Chondrocyte (in vitro differentiated cells): ENCODE measurements at regions not wholly inside any gene's neighbourhood (a gene's known extent, or its start where the extent isn't known, plus 50 kb on each side); places are given as distances from the start of the nearest gene placed in this dataset.

ENCODE experiments used
- DNase-seq: peaks from one replicate; pipeline ENCODE4 v3.0.0; 2021; ENCODE audit warnings: mixed read lengths, low spot score
- H3K27ac Mint-ChIP-seq: one replicate; pipeline ENCODE4 v1.8.0; 2021; ENCODE audit warnings: mild to moderate bottlenecking, moderate library complexity, mixed read lengths; ENCODE audit not compliant: unreplicated experiment
- H3K27me3 Mint-ChIP-seq: 2 replicates; pipeline ENCODE4 v1.8.0; 2021; ENCODE audit warnings: low read depth, mixed read lengths
- H3K36me3 Mint-ChIP-seq: 2 replicates; pipeline ENCODE4 v1.8.0; 2021; ENCODE audit warnings: low read depth, mixed read lengths
- H3K4me1 Mint-ChIP-seq: 2 replicates; pipeline ENCODE4 v1.8.0; 2021; ENCODE audit warnings: low read depth, mild to moderate bottlenecking, mixed read lengths
- H3K4me3 Mint-ChIP-seq: one replicate; pipeline ENCODE4 v1.8.0; 2021; ENCODE audit warnings: mild to moderate bottlenecking, moderate library complexity, mixed read lengths; ENCODE audit not compliant: unreplicated experiment
- H3K9me3 Mint-ChIP-seq: 2 replicates; pipeline ENCODE4 v1.8.0; 2021; ENCODE audit warnings: low read depth, mixed read lengths
- TF ChIP-seq, protein P1 (sequence below): fragments of 200-600 bp; sonication (generic); IDR thresholded peaks from 2 replicates; pipeline ENCODE4 v1.5.0; 2021; ENCODE audit warnings: antibody characterized with exemption, mild to moderate bottlenecking, moderate library complexity

DNA sequence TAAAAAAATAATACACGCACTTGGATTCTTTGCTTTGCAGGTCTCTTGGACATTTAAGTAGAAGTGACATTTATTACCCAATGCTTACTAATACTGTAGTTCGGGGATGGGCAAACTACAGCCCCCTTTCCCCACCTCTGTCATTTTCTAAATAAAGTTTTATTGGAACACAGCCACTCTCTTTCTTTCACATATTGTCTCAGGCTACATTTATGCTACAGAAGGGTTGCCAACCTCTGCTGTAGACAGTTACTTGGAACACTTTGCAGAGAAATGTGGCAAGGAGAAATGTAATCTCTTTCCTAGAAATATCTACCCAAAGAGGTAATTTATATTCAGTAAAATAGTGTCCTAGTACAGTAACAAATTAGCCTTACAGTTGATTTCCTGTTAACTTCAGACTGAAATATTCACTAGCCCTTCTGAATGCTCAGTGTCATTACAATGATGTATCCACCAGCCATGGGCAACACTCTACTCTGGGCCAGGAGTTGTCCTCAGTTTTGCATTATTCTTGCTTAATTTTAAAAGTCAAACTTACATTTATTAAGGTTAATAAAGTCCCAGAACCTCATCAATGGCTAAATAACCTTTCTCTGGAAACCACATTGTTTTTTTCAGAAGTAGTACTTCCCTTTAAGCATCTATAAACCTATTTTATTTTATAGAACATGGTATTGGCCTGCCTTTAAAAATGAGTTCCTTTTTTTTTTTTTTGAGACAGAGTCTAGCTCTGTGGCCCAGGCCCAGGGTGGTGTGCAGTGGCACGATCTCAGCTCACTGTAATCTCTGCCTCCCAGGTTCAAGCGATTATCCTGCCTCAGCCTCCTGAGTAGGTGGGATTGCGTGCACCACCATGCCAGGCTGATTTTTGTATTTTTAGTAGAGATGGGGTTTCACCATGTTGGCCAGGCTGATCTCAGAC, 269.6 kb upstream of the AMIGO2 start:
- no peaks in the 10 kb centered on the region for H3K9me3 Mint-ChIP-seq
- DNase-seq, result no peak
- H3K4me1 Mint-ChIP-seq, result no peaks in the 10 kb centered on the region
- TF ChIP-seq, protein P1, sequence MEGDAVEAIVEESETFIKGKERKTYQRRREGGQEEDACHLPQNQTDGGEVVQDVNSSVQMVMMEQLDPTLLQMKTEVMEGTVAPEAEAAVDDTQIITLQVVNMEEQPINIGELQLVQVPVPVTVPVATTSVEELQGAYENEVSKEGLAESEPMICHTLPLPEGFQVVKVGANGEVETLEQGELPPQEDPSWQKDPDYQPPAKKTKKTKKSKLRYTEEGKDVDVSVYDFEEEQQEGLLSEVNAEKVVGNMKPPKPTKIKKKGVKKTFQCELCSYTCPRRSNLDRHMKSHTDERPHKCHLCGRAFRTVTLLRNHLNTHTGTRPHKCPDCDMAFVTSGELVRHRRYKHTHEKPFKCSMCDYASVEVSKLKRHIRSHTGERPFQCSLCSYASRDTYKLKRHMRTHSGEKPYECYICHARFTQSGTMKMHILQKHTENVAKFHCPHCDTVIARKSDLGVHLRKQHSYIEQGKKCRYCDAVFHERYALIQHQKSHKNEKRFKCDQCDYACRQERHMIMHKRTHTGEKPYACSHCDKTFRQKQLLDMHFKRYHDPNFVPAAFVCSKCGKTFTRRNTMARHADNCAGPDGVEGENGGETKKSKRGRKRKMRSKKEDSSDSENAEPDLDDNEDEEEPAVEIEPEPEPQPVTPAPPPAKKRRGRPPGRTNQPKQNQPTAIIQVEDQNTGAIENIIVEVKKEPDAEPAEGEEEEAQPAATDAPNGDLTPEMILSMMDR, result no peak
- H3K4me3 Mint-ChIP-seq, result no peak overlapping the region
- H3K27ac Mint-ChIP-seq, result no peak overlapping the region
- H3K36me3 Mint-ChIP-seq, result no peaks in the 10 kb centered on the region
- H3K27me3 Mint-ChIP-seq, result no peaks in the 10 kb centered on the region

DNA sequence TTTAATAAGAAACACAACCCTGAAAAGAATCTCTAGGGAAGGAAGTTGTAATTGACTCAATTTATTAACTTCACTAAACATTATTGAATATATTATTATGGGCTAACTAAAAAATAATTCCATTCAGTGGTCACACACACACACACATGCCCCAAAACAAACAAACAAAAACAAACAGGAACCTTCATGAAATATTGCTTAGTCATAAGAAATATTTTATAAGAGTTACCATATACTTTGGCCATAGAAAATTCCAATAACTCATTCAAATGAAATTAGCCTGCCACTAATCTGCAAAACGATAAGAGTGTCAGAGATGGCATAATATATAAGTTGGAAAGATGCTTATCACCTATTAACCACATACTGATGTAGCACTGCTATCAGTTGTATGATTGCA, 268.4 kb upstream of the AMIGO2 start:
- no peaks in the 10 kb centered on the region for H3K9me3 Mint-ChIP-seq
- no peak overlapping the region for H3K4me3 Mint-ChIP-seq
- no peak for DNase-seq
- peaks cover 5% of the 10 kb centered on the region for H3K4me1 Mint-ChIP-seq
- TF ChIP-seq, protein P1, result no peak
- H3K27me3 Mint-ChIP-seq, result no peaks in the 10 kb centered on the region
- H3K27ac Mint-ChIP-seq, result no peak overlapping the region
- H3K36me3 Mint-ChIP-seq, result no peaks in the 10 kb centered on the region

DNA sequence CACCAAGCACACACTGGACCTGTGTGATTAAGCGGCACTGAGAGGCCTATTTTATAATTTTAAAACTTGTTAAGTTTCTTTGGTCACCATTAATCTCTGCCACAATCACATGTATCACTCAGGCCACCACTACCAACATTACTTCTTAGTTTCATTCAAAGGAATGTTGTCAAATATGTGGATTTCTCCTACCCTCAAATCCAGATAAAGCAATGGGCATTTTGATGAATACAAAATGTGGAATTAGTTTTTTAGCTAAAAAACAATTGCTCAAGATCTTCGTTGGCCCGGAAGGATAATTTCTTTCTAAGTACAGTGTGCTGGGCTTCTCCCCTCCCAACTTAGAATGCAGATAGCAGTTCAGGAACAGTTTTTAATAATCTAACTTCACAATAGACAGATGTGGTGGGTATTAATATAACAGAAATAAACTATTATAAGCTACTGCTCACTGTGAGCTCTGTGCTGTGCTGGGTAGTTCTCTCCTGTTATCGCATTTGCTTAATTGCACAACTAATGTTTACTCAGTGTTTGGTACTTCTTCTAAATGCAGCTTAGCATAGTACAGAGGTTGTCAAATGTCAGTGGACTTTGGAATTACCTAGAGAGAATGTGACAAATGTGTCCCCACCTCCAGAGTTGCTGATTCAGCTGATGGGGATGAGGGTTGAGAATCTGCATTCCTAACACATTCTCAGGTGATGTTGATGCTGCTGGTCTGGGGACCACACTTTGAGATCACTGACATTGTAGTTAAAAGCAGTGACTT, 266.7 kb upstream of the AMIGO2 start:
- H3K4me1 Mint-ChIP-seq, result peaks cover 5% of the 10 kb centered on the region
- TF ChIP-seq, protein P1, result no peak
- no peaks in the 10 kb centered on the region for H3K9me3 Mint-ChIP-seq
- no peaks in the 10 kb centered on the region for H3K36me3 Mint-ChIP-seq
- no peak overlapping the region for H3K4me3 Mint-ChIP-seq
- no peak overlapping the region for H3K27ac Mint-ChIP-seq
- DNase-seq, result no peak
- no peaks in the 10 kb centered on the region for H3K27me3 Mint-ChIP-seq

DNA sequence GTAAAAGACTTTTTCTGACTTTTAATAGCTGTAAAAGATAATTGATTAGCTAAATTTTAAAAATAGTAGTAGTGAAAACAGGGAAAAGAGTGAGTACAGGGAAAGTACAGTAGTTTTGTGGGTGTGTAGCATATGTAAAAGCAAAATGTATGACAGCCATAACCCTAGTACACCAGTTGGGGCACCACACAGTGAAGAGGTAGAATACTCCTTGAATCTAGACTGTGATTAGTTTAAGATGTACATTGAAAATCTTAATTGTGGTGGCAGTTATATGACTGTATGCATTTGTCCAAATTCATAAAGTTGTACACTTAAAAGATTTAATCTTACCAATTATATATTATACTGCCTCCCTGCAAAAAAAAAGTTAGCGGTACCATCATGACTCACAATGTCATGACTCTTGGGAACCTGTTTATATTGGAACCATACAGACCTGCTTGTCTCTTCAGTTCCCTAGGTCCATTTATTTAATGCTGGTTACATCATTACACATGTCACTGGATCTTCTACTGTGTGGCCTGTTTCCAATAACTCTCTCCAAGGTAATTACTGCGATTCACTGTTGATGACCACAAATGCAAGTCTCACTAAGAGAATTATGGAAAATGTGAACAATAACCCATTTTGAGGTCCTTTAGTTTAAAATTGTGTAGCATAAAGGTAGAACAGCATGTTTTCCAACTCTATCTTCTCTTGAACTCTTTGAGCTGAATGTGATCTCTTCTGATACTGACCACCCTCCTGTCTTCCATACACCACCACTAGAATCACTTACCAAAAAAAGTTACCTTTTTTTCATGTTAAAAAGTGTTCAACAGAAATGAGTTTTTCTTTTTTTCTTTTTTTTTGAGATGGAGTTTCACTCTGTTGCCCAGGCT, 264.2 kb upstream of the AMIGO2 start:
- no peak for DNase-seq
- no peak overlapping the region for H3K4me3 Mint-ChIP-seq
- no peaks in the 10 kb centered on the region for H3K9me3 Mint-ChIP-seq
- H3K27me3 Mint-ChIP-seq, result no peaks in the 10 kb centered on the region
- H3K4me1 Mint-ChIP-seq, result peaks cover 5% of the 10 kb centered on the region
- peak overlapping the region; percentile 27 for H3K27ac Mint-ChIP-seq
- no peaks in the 10 kb centered on the region for H3K36me3 Mint-ChIP-seq
- TF ChIP-seq, protein P1, result no peak
